ENCODE measurements at regions not wholly inside any gene's neighbourhood (a gene's known extent, or its start where the extent isn't known, plus 50 kb on each side); places are given as distances from the start of the nearest gene placed in this dataset.

GRCh38 chr2:88281302-88282217 is 111.4 kb downstream of the THNSL2 start:
- no peak for ATAC-seq

- ATAC-seq, result no peak
These were observed 99.7 kb downstream of the THNSL2 start for GRCh38 chr2:88269836-88270235.

- ATAC-seq, result peak; percentile 44 to 85
These were observed 95.5 kb downstream of the THNSL2 start for GRCh38 chr2:88265352-88266303.

- ATAC-seq, result no peak
These were observed 93.7 kb downstream of the THNSL2 start for GRCh38 chr2:88263861-88264260.

GRCh38 chr2:88261725-88262124 is 91.6 kb downstream of the THNSL2 start:
- no peak for ATAC-seq

GRCh38 chr2:88258208-88258607 is 88.1 kb downstream of the THNSL2 start:
- ATAC-seq, result no peak

- no peak for ATAC-seq
These were observed 84.4 kb downstream of the THNSL2 start for GRCh38 chr2:88254437-88255091.

- no peak for ATAC-seq
These were observed 83.9 kb downstream of the THNSL2 start for GRCh38 chr2:88253997-88254396.

- ATAC-seq, result no peak
These were observed 83.2 kb downstream of the THNSL2 start for GRCh38 chr2:88253375-88253774.

GRCh38 chr2:88252646-88253045 is 82.5 kb downstream of the THNSL2 start:
- ATAC-seq, result no peak

GRCh38 chr2:88252111-88252510 is 82.0 kb downstream of the THNSL2 start:
- no peak for ATAC-seq

- no peak for ATAC-seq
These were observed 80.3 kb downstream of the THNSL2 start for GRCh38 chr2:88250404-88250803.

GRCh38 chr2:88248280-88248828 is 78.2 kb downstream of the THNSL2 start:
- no peak for ATAC-seq

GRCh38 chr2:88247531-88247930 is 77.4 kb downstream of the THNSL2 start:
- ATAC-seq, result peak; percentile 67 to 69

- ATAC-seq, result no peak
These were observed 75.0 kb downstream of the THNSL2 start for GRCh38 chr2:88245109-88245508.

- no peak for ATAC-seq
These were observed 69.6 kb downstream of the THNSL2 start for GRCh38 chr2:88239781-88240180.

GRCh38 chr2:88236666-88237065 is 66.5 kb downstream of the THNSL2 start:
- no peak for ATAC-seq

Measured in activated CD4-positive, CD25-positive, alpha-beta regulatory T cell treated with anti-CD3 and anti-CD28 coated beads, Interleukin-2, amount 50 U/mL, for 24 hours (primary cell).